Stimulated activated naive CD8-positive, alpha-beta T cell treated with anti-CD3 and anti-CD28 coated beads, Interleukin-15, Interleukin-2, amounts not matched to agents 100 U/mL and 50 U/mL, for 24 hours (primary cell): ENCODE measurements at regions not wholly inside any gene's neighbourhood (a gene's known extent, or its start where the extent isn't known, plus 50 kb on each side); places are given as distances from the start of the nearest gene placed in this dataset.

Source experiments
- ATAC-seq: fragments of 150-1000 bp; cut with Tn5 transposase; one replicate; pipeline ENCODE4 v1.10.0; 2021
- DNase-seq: peaks from one replicate; pipeline ENCODE4 v3.0.0; 2021

- no peak for ATAC-seq
These were observed 393.4 kb upstream of the KIF2A start for GRCh38 chr5:61912559-61912958.

DNA sequence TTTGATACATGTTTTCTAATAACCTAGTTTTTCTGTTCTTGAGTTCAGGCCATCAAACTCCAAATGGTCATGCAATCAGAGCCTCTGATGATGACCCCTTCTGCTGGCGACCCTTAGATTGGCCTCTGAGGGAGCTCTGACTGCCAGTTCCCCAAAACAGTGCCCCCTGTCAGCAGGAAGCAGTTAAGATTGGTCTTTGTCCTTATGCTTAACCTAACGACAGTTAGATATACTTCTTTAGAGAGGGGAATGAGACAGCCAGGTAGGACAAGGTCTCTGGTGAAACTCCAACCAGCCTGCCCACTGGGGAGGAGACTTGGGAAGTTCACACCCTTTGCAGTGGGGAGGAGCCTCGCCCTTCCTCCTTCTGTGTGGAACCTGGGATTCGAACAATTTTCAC lies 390.4 kb upstream of the KIF2A start:
- no peak for DNase-seq

More at GRCh38 chr5:61912559-61912958, 393.4 kb upstream of the KIF2A start:
- DNase-seq = no peak

DNA sequence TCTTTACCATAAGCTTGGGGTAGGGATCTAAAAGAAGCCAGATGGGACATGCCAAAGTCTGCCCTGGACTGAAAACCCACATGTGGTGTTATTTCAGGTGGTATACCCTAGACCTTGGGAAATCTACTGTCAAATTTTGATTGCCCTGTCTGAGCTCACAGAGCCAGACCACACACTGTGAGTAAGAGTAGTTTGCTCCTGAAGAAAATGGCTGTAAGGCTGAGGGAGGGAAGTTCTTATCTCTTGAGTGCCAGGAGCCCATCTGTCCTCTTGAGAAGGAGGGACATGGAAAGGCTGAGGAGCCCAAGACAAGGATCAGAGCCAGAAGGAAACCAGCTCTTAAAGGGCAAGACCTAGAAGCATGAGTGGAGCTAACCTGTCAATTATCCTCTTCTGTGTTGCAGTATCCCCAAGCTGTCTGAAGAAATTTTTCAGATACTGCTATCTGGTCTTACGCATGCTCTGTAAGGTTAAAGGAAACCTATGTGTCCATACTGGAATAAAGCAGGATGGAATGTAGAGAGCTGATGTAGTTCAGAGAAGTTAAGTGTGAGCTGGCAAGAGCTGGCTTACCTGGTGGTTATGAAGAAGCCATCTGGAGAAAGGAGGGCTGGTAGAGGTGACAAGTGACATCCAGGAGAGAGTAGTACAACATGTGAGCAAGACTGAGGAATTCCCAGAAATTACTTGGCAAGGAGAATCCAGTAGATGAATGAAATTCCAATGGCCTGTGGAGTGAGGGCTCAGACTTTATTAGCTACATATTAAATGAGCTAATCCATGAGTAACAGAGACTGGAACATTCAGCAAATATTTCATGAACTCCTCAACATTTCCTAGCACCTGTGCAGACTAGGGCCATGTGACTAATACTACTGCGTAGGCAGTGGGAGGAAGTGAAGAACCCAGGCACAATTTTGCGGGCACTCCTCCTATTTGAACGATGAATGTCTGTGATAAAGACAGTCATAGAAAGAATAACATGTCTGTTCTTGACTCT lies 389.1 kb upstream of the KIF2A start:
- no peak for ATAC-seq
- no peak for DNase-seq

More for the DNA sequence above, 390.4 kb upstream of the KIF2A start:
- no peak for ATAC-seq

GRCh38 chr5:61918611-61919010 lies 387.4 kb upstream of the KIF2A start:
- DNase-seq (no peak), ATAC-seq (no peak)

DNA sequence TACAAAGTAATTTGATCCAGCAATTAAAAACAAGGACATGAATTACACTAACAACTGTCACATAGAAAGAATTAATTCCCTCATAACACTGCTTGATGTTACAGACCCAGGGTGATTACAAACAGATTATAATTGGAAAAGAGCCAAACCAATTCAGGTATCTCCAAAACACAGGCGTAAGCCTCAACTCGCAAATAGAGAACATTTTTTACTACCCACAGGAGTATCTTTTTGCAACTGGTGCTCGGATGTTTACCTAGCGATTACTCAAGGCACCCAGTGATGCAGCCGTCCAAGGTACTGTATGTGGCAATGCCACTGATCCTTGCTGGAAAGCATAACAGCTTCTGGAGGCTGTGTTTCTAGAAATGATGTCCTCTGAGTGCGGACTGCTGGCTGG lies 386.1 kb upstream of the KIF2A start:
- DNase-seq (no peak), ATAC-seq (no peak)

- no peak for ATAC-seq
- no peak for DNase-seq
These were observed 381.8 kb upstream of the KIF2A start for GRCh38 chr5:61924251-61924650.

DNA sequence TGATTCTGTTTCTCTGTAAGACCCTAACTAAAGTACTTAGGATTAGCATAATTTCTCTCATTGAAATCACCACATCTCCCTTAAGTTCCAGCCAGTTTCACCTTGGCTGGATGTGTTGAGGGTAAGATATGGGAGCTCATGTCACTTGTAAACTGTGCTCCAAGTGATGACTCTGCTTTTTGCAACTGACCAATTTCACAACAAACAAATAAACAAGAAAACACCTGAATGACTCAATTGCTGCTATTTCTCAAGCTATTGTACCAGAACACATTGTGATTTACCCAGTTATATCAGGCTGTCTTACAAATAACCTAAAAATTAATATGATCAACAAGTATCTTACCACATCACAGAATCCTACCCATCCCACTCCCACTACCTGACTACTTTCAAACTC lies 379.1 kb upstream of the KIF2A start:
- no peak for DNase-seq
- ATAC-seq = no peak

- ATAC-seq (no peak), DNase-seq (no peak)
These were observed 374.8 kb upstream of the KIF2A start for GRCh38 chr5:61931236-61931635.

DNA sequence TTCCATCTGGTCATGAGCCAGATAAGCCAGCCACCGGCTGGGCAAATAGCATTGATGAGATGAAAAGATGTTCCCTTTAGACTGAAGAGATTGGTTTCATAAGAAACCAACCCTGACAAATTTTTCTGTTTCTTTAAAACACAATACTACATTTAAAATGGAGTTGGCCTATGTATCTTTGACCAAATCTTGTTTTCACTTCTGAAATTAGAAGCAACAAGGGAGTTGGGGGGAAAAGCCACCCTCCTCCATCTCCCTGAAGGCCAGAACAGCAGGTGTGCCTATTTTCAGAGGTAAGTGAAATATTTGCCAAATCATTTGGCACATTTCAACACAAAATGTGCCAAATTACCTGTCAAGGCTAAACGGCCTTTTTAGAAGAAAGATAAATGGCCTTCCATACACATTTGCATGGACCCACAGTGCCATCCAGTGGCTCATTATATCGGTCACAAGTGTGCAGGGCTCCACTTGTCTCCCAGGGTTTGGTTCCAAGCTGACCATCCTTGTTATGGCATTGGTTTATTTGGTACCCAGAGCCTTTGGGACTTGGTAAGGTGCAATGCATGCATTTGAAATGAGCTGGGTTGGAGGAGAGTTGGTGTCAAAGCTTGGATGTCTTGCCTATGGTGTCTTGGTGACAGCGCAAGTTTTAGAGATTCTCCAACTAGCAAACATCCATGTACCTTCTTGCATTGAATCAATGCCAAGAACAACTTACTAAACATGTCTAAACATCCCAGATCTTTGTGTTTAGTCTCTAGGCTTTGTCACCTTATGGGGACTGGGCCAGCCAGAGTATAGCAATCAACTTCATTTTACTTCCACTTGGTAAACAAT lies 372.0 kb upstream of the KIF2A start:
- DNase-seq (peak; percentile 5), ATAC-seq (no peak)

DNA sequence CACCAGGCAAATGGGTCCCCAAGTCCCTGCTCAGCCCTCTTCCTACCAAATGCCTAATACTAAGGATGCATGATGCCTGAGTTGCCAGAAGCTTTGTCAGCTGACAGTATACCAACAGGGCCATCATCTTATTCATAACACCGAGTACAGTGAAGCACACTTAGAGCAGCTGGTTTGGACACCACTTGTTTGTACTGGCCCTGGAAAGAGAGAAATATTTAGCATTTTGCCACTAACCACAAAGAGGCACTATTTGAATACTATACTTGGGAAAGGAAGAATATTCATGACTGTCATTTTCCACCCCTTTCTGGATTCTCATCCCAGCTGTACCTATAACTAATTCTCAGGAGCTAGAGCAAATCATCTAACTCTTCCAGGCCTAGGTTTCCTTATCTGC lies 364.4 kb upstream of the KIF2A start:
- no peak for ATAC-seq

DNA sequence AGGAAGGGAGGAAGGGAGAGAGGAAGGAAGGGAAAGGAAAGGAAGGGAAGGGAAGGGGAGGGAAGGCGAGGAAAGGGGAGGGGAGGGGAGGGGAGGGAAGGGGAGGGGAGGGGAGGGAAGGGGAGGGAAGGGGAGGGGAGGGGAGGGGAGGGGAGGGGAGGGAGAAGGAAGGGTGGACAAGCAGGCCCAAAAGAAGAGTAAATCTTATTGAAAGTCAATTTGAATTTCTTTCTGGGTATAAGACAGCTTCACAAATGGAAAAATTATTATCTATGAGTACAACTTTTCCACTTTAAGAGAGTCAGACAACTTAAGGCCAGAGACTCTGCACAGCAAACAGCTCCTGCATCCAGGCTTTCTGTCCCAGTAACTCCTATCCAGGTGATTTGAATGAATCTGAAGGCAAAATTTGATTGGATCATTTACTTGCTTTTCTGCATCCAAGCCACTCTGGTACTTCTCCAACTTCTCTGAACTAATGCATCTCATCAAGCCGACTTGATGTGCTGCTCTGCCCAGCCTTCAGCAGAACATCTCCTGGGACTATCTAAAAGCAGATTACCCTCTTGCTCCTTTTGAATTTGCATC lies 363.4 kb upstream of the KIF2A start:
- DNase-seq (no peak), ATAC-seq (no peak)

More for the DNA sequence above, 364.4 kb upstream of the KIF2A start:
- DNase-seq = no peak

DNA sequence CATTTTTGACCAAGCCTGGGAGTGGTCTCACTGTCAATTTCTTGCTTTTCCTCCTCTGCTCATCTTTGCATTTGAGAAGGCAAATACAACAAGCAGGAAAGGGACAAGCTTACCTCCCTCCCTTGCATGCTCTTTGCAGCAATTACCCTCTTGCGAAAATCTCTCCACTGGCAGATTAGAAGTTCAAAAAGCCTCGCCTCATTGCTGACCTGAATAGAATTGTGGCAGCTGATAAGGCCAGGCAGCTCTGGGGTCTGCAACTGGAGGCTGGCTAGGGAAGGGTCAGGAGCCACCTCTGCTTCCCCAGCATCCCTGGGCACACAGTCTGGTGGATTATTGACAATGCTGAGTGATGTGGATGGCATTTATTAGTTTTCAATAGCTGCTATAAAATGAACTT lies 362.3 kb upstream of the KIF2A start:
- no peak for DNase-seq
- ATAC-seq = no peak

DNA sequence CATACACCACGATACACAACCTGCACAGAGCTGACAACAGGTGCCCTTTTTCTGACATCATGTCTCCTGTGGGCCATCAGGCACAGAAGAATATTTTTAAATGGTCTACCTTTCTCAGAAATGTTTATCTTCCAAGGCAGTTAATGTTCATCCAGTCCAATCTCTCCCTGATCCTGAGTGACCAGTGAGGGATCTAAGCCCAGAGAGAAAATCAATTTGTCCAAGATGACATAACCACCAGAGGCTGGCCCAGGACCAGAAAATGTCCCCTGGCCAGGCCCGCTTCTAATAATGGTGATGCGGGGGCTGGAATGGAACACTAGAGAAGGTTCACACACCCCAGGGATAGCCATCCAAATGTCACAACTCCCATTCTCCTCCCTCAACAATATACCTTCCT lies 357.9 kb upstream of the KIF2A start:
- DNase-seq (no peak), ATAC-seq (no peak)

DNA sequence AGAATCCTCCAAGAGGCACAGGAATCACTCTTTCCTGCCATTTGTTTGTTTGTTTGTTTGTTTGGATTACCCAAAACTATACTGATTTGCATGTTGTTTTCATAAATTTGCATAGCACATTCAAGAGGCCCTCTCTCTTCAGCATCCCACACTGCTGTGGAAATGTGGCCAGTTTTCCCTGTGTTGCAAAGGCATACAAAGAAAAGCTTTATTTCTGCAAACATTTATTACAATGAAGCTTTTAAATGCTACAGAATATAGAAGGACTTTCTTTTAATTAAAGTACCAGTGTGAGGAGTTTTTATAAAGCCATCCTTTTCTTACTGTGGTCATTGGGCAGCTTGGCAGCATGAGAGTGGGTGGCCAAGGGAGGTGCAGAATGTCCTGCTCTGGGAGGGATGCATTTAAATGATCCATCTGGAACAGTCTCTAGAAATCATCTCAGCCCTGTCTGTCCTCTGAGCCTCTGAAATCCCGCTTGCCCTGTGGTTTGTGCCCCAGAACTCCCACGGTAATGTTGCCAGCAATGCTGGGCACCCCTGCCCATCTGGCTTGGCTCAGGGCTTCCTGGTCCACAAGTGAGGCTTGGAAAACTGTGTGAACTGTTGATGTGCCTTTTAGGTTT lies 356.8 kb upstream of the KIF2A start:
- no peak for ATAC-seq
- no peak for DNase-seq

GRCh38 chr5:61949679-61950435 lies 356.1 kb upstream of the KIF2A start:
- DNase-seq (no peak), ATAC-seq (no peak)

DNA sequence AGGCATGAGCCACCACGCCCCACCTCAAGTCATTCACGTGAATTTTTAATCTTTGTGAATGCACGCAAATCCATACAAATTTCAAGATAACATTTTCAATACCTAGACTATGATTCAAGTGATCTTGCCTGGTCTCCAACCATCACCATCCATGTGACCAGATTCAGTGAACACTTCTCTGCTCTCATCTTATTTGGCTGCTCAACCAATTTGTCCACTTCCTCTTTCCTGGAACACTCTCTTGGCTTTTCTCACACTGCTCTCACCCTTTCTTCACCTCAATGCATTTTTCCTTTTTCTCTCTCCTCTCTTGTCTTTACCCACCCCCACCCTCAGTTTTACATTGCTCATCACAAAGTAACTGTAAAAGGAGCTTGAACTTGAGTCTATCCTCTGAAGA lies 354.7 kb upstream of the KIF2A start:
- no peak for DNase-seq
- ATAC-seq = no peak

DNA sequence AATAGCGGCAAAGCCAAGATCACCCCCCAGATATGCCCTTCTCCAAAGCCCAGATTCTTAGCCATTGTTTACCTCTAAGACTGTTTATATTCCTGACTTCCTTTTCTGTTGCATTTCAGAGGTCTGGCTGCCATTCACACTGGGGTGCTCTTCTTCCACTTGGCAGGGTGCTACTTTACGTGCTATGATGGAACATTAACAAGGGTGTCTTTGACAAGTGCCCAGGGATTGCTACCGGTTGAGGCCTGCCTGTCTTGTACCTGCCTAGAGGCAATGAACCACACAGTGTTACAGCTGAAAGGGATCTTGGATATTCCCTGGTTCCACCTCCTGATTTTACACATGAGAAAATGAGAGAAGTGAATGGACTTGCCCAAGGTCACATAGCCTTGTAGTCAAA lies 352.1 kb upstream of the KIF2A start:
- ATAC-seq (no peak), DNase-seq (no peak)

DNA sequence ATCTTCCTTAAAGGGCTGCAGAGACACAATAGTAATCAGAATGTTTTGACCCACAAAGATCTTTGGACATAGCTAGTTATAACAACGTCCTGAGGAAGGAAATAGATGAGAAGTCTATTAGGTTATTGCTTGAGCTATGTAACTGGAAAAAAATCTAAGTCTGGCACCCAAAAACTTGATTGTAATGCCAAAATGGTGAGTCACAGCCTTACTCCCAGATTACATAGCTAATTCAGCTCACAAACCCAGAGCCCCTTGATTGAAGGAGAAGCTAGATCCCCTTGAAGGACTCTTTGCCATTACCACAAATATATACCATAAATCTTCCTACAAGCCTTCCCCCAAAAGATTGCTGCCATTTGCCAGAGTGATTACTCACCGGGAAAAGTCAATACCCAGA lies 341.8 kb upstream of the KIF2A start:
- ATAC-seq = no peak
- DNase-seq = no peak

GRCh38 chr5:61965069-61965468 lies 340.9 kb upstream of the KIF2A start:
- DNase-seq = no peak

DNA sequence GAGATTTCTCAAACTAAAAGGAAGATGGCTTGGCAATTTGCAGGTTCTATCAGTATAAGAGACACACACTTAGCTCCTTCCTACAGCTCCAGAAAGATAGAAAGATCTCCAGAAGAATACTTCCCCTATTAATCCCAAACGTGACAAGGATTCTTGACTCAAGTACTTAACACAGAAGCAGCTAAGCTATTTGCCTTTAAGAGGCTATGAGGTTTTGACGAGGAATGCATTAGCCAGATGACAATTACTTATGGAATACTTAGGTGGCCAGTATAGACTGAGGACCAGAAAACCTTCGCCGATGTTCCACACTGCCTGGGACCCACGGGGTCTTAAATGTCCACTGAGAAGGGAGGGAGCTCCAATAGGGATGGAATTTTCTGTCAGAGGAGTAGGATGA lies 340.5 kb upstream of the KIF2A start:
- ATAC-seq (no peak), DNase-seq (no peak)

More at GRCh38 chr5:61965069-61965468, 340.9 kb upstream of the KIF2A start:
- ATAC-seq = no peak

- ATAC-seq = no peak
- DNase-seq = no peak
These were observed 339.6 kb upstream of the KIF2A start for GRCh38 chr5:61966296-61966955.
